ENCODE measurements at regions not wholly inside any gene's neighbourhood (a gene's known extent, or its start where the extent isn't known, plus 50 kb on each side); places are given as distances from the start of the nearest gene placed in this dataset.

- TF ChIP-seq CTCF (IDR thresholded peaks at IDR 0.05; ENCODE audit: unreplicated experiment) = no peak
- no peak for DNase-seq (ENCODE audit: low spot score, unreplicated experiment)
- Mint-ChIP-seq H3K27ac (no peak overlapping the region), H3K4me1 (ENCODE audit: low read depth) (peaks cover 2% of the 10 kb centered on the region), H3K4me3 (ENCODE audit: low read depth) (no peak overlapping the region), H3K27me3 (no peaks in the 10 kb centered on the region), H3K9me3 (ENCODE audit: low read depth) (peaks cover 18% of the 10 kb centered on the region), H3K36me3 (ENCODE audit: insufficient read depth) (no peaks in the 10 kb centered on the region)
These were observed 332.6 kb downstream of the DTHD1 start for GRCh38 chr4:36614011-36614410.

- H3K9me3 Mint-ChIP-seq (ENCODE audit: low read depth) = no peaks in the 10 kb centered on the region
- H3K27ac Mint-ChIP-seq = no peak overlapping the region
- no peak for DNase-seq (ENCODE audit: low spot score, unreplicated experiment)
These were observed 336.7 kb downstream of the DTHD1 start for GRCh38 chr4:36618102-36618501.

GRCh38 chr4:36624030-36624429 is 342.6 kb downstream of the DTHD1 start:
- H3K9me3 Mint-ChIP-seq (ENCODE audit: low read depth) = no peaks in the 10 kb centered on the region
- no peak overlapping the region for H3K27ac Mint-ChIP-seq

More at GRCh38 chr4:36618102-36618501, 336.7 kb downstream of the DTHD1 start:
- TF ChIP-seq CTCF (IDR thresholded peaks at IDR 0.05; ENCODE audit: unreplicated experiment) = no peak
- no peaks in the 10 kb centered on the region for H3K4me1 Mint-ChIP-seq (ENCODE audit: low read depth)
- no peaks in the 10 kb centered on the region for H3K27me3 Mint-ChIP-seq
- H3K4me3 Mint-ChIP-seq (ENCODE audit: low read depth) = no peak overlapping the region
- H3K36me3 Mint-ChIP-seq (ENCODE audit: insufficient read depth) = no peaks in the 10 kb centered on the region

GRCh38 chr4:36638273-36638811 is 356.9 kb downstream of the DTHD1 start:
- Mint-ChIP-seq H3K27me3 (no peaks in the 10 kb centered on the region), H3K4me1 (ENCODE audit: low read depth) (no peaks in the 10 kb centered on the region)
- no peak for DNase-seq (ENCODE audit: low spot score, unreplicated experiment)

More at GRCh38 chr4:36624030-36624429, 342.6 kb downstream of the DTHD1 start:
- no peaks in the 10 kb centered on the region for H3K27me3 Mint-ChIP-seq
- H3K4me3 Mint-ChIP-seq (ENCODE audit: low read depth) = no peak overlapping the region
- no peaks in the 10 kb centered on the region for H3K4me1 Mint-ChIP-seq (ENCODE audit: low read depth)
- DNase-seq (ENCODE audit: low spot score, unreplicated experiment) = no peak
- no peaks in the 10 kb centered on the region for H3K36me3 Mint-ChIP-seq (ENCODE audit: insufficient read depth)
- no peak for TF ChIP-seq CTCF (IDR thresholded peaks at IDR 0.05; ENCODE audit: unreplicated experiment)

GRCh38 chr4:36640876-36641275 is 359.5 kb downstream of the DTHD1 start:
- no peak overlapping the region for H3K27ac Mint-ChIP-seq

More at GRCh38 chr4:36638273-36638811, 356.9 kb downstream of the DTHD1 start:
- H3K36me3 Mint-ChIP-seq (ENCODE audit: insufficient read depth) = no peaks in the 10 kb centered on the region
- no peak overlapping the region for H3K4me3 Mint-ChIP-seq (ENCODE audit: low read depth)
- H3K9me3 Mint-ChIP-seq (ENCODE audit: low read depth) = no peaks in the 10 kb centered on the region
- no peak for TF ChIP-seq CTCF (IDR thresholded peaks at IDR 0.05; ENCODE audit: unreplicated experiment)
- no peak overlapping the region for H3K27ac Mint-ChIP-seq

More at GRCh38 chr4:36640876-36641275, 359.5 kb downstream of the DTHD1 start:
- no peaks in the 10 kb centered on the region for H3K36me3 Mint-ChIP-seq (ENCODE audit: insufficient read depth)
- H3K27me3 Mint-ChIP-seq = no peaks in the 10 kb centered on the region
- no peak for TF ChIP-seq CTCF (IDR thresholded peaks at IDR 0.05; ENCODE audit: unreplicated experiment)
- DNase-seq (ENCODE audit: low spot score, unreplicated experiment) = no peak
- H3K4me3 Mint-ChIP-seq (ENCODE audit: low read depth) = no peak overlapping the region
- no peaks in the 10 kb centered on the region for H3K9me3 Mint-ChIP-seq (ENCODE audit: low read depth)
- no peaks in the 10 kb centered on the region for H3K4me1 Mint-ChIP-seq (ENCODE audit: low read depth)
